SK-N-MC (cell line): ENCODE measurements at regions not wholly inside any gene's neighbourhood (a gene's known extent, or its start where the extent isn't known, plus 50 kb on each side); places are given as distances from the start of the nearest gene placed in this dataset.
"Not testable (repeated sequence)": the region's sequence is repeated elsewhere in the genome, so short reads cannot be mapped to it uniquely, and the experiment has no call there.

ENCODE experiments used
- DNase-seq: peaks from one replicate; pipeline ENCODE4 v3.0.0-alpha.2; 2011; ENCODE audit warnings: low read depth, low spot score
- H3K27ac ChIP-seq: fragments of 200-600 bp; sonication (generic); 2 replicates; pipeline ENCODE4 v1.5.1; 2016; ENCODE audit warnings: mixed run types
- H3K36me3 ChIP-seq: fragments of 200-600 bp; sonication (generic); 2 replicates; pipeline ENCODE4 v1.6.1; 2017; ENCODE audit warnings: antibody characterized with exemption, low read length, mixed read lengths; ENCODE audit not compliant: insufficient read depth
- H3K4me3 ChIP-seq: fragments of 200-600 bp; sonication (generic); 2 replicates; pipeline ENCODE4 v1.5.1; 2016
- H3K9ac ChIP-seq: fragments of 200-600 bp; sonication (generic); 2 replicates; pipeline ENCODE4 v1.8.0; 2017; ENCODE audit warnings: mixed run types, mixed read lengths; ENCODE audit not compliant: insufficient read length
- H3K9me3 ChIP-seq: fragments of 200-600 bp; sonication (generic); 2 replicates; pipeline ENCODE4 v1.6.1; 2017; ENCODE audit warnings: low read depth, mild to moderate bottlenecking, antibody characterized with exemption, low read length, moderate library complexity, mixed read lengths
- EZH2 ChIP-seq: fragments of 200-600 bp; sonication (generic); IDR thresholded peaks from one replicate; pipeline ENCODE4 v1.6.1; 2017; ENCODE audit warnings: antibody characterized with exemption
- FOXP2 ChIP-seq: optimal IDR thresholded peaks from 2 replicates; pipeline ENCODE3; 2011; ENCODE audit warnings: mild to moderate bottlenecking, moderate library complexity; ENCODE audit not compliant: insufficient read depth; ENCODE audit errors: extremely low read length, control extremely low read depth
- POLR2AphosphoS5 ChIP-seq: IDR thresholded peaks from 2 replicates; pipeline ENCODE4 v1.6.1; 2012; ENCODE audit warnings: mild to moderate bottlenecking, low read depth, low read length, borderline replicate concordance

GRCh38 chr9:750249-750967 is 91.1 kb upstream of the DMRT1 start:
- peaks cover 6% of the 10 kb centered on the region; the same call in 1 of the 2 replicates for H3K36me3 ChIP-seq
- TF ChIP-seq FOXP2, result no peak
- no peak for TF ChIP-seq POLR2AphosphoS5
- TF ChIP-seq EZH2, result no peak
- H3K9ac ChIP-seq, result no peak overlapping the region
- no peaks in the 10 kb centered on the region for H3K9me3 ChIP-seq
- no peak overlapping the region for H3K4me3 ChIP-seq
- no peak overlapping the region for H3K27ac ChIP-seq
- no peak for DNase-seq

GRCh38 chr9:751137-752051 is 90.1 kb upstream of the DMRT1 start:
- H3K27ac ChIP-seq, result peak overlapping the region; percentile 8; the same call in 1 of the 2 replicates
- H3K9ac ChIP-seq, result no peak overlapping the region
- DNase-seq, result peak; percentile 24
- no peaks in the 10 kb centered on the region for H3K9me3 ChIP-seq
- no peak for TF ChIP-seq POLR2AphosphoS5
- TF ChIP-seq FOXP2, result no peak
- no peak for TF ChIP-seq EZH2
- H3K4me3 ChIP-seq, result peak overlapping the region; percentile 15; the same call in 1 of the 2 replicates
- H3K36me3 ChIP-seq, result no peaks in the 10 kb centered on the region

- DNase-seq, result no peak
- Histone ChIP-seq H3K36me3 (no peaks in the 10 kb centered on the region), H3K27ac (peak overlapping the region; percentile 8; the same call in 1 of the 2 replicates), H3K4me3 (no peak overlapping the region), H3K9me3 (no peaks in the 10 kb centered on the region), H3K9ac (no peak overlapping the region)
- TF ChIP-seq POLR2AphosphoS5 (no peak), FOXP2 (no peak), EZH2 (no peak)
Measured at GRCh38 chr9:752201-752600, 89.3 kb upstream of the DMRT1 start.

GRCh38 chr9:752681-753200 is 88.8 kb upstream of the DMRT1 start:
- Histone ChIP-seq H3K4me3 (no peak overlapping the region), H3K9me3 (no peaks in the 10 kb centered on the region), H3K9ac (no peak overlapping the region), H3K27ac (no peak overlapping the region), H3K36me3 (no peaks in the 10 kb centered on the region)
- TF ChIP-seq EZH2, result no peak
- TF ChIP-seq POLR2AphosphoS5, result no peak
- TF ChIP-seq FOXP2, result no peak
- DNase-seq, result no peak

GRCh38 chr9:753734-754133 is 87.8 kb upstream of the DMRT1 start:
- not testable (repeated sequence) for H3K4me3 ChIP-seq, H3K9ac ChIP-seq, H3K27ac ChIP-seq, H3K36me3 ChIP-seq, H3K9me3 ChIP-seq, DNase-seq

- H3K4me3 ChIP-seq, result no peak overlapping the region
- H3K9me3 ChIP-seq, result no peaks in the 10 kb centered on the region
- TF ChIP-seq POLR2AphosphoS5 (no peak), EZH2 (no peak), FOXP2 (no peak)
- H3K9ac ChIP-seq, result no peak overlapping the region
- no peak for DNase-seq
- no peak overlapping the region for H3K27ac ChIP-seq
- H3K36me3 ChIP-seq, result no peaks in the 10 kb centered on the region
Measured at GRCh38 chr9:754150-754931, 87.2 kb upstream of the DMRT1 start.

GRCh38 chr9:755454-756381 is 85.8 kb upstream of the DMRT1 start:
- Histone ChIP-seq H3K36me3 (no peaks in the 10 kb centered on the region), H3K27ac (no peak overlapping the region), H3K4me3 (no peak overlapping the region), H3K9me3 (no peaks in the 10 kb centered on the region), H3K9ac (no peak overlapping the region)
- DNase-seq, result no peak
- TF ChIP-seq EZH2, result no peak
- no peak for TF ChIP-seq POLR2AphosphoS5
- no peak for TF ChIP-seq FOXP2
